HG03432 (cell line): ENCODE measurements at regions not wholly inside any gene's neighbourhood (a gene's known extent, or its start where the extent isn't known, plus 50 kb on each side); places are given as distances from the start of the nearest gene placed in this dataset.

Source experiments
- ATAC-seq: cut with Tn5 transposase; IDR thresholded peaks from one replicate; pipeline ENCODE4 v1.9.1; 2021; ENCODE audit warnings: mild to moderate bottlenecking, moderate library complexity; ENCODE audit not compliant: unreplicated experiment

DNA sequence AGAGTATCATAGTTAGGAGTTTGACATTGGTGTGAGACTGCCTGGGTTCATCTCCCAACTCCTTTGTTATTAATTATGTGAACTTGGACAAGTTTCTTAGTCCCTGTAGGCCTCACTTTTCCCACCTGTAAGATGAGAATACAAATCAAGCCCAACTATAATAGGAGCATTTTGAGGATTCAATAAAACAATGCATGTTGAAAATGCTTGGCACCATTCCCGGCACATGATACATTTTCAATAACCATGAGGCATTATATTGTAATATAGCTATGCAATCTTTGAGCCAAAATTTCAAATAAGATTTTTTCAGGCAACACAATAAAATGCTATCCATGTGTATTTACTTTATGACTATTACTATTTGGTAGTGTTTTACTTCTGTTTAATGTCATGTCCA is 229.0 kb upstream of the SP4 start:
- ATAC-seq: no peak

DNA sequence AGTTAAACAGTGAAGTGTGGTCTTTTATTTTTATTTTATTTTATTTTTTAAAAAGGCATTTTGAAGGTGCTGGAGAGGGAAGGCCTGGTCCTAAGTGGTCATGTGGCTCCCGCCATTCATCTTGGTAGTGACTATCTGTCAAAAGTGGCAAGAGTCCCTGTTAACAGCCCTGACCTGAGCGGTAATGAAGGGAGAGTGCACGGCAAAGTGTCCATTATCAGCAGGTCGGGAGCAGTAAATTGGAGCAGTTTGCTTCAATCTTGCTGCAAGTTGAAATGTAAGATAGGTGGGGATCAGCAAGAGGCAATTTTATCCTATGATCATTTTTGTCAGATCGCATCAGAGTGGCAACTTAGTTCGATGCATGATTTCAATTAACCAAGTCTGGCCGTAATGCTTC is 227.4 kb upstream of the SP4 start:
- no peak for ATAC-seq

DNA sequence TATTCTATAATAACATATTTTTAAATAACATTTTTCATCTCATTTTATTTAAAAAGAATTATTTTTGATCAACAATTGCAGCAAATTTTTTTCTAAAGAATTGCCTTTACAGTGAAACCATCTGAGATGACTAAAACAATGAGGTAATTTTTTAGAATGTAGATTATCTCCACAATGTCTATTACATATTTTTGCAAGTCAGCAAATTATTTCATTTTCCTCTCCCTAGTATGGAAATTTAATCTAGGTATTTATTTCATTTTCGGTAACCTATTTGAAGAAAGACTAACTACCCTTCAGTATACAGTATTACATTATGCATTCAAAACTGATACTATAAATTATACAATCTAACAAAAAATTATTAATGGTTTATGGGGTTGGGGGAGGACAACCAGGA is 213.2 kb upstream of the SP4 start:
- ATAC-seq: no peak

GRCh38 chr7:21215307-21215706 is 212.6 kb upstream of the SP4 start:
- no peak for ATAC-seq

- ATAC-seq: no peak
These were observed 210.5 kb upstream of the SP4 start for GRCh38 chr7:21217365-21217764.

DNA sequence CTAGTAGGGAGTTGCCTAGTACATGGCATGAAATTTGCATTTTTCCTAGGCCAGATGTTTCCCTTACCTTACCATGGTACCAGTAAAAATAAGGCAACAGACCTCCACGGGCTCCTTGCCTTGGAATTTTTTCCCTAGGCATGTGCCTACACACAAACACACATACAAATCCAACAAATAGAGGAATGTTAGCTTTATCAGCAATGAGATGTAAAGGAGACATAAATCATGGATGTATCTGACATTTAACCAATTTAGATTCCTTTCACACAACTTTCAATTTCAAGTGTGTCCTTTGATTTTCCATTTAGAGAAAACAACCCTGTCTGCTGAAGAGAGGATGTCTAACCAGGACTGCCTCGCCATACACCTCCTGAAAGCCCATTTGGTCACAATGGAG is 209.7 kb upstream of the SP4 start:
- no peak for ATAC-seq

DNA sequence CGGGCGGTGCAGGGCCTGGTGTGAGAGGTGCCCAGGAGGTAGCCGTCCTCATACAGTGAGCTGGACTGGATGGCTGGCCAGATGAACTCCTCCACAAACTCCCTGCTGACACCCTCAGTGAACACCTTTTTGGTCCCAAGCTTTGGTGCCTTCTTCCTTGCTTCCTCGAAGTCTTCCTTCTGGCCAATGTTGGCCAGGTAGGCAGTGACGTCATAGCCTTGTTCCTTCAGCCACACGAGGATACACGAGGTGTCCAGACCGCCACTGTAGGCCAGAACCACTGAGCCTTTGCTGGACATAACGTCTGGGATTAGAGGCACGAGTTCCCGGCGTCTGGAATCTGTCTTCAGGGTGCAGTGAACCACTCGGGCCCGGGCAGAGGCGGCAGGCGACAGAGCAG is 206.8 kb upstream of the SP4 start:
- no peak for ATAC-seq

DNA sequence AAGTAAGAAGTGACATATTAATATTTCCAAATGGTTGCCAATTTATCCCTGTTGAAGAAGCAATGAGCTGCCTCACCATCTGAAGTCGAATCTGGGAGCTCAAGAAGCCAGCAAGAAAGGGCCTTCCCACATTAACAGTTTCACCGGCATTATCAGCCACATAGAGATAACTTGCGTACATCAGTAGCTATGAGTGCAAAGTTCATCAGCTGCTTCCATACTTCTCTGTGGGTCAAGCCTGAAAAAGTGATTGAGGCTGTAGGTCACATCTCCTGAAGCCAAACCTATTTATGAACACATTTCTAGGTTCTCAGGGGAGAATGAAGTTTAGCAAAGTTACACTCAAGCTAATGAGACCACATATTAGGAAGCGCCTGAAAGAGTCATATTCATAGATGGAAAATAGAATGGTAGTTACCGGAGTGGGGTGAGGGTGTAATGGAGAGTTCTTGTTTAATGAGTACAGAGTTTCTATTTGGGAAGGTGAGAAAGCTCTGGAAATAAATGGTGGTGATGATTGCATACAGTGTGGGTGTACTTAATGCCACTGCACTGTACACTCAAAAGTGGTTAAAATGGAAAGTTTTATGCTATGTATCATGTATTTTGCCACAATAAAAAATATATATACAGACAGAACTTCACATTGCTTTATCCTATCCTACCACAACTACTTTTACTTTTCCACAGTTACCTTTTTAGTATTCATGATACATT is 189.3 kb upstream of the SP4 start:
- no peak for ATAC-seq

DNA sequence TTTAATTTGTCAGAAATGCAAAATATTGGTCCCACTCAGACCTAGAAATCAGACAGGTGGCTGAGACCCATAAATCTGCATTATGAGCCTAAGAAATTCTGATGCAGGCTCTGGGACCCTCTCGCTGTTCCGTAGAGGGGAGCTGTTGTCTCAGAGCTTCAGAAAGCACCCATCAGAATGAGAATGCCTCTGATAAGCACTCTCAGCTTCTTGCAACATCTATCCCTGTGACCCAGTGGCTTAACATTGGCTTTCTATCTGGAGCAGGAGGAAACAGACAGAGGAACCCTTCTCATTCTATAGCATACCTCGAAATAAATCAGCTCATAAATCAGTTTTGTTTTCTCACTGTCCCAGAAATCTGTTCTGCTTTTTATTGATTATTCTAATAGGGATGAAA is 184.6 kb upstream of the SP4 start:
- ATAC-seq: no peak

DNA sequence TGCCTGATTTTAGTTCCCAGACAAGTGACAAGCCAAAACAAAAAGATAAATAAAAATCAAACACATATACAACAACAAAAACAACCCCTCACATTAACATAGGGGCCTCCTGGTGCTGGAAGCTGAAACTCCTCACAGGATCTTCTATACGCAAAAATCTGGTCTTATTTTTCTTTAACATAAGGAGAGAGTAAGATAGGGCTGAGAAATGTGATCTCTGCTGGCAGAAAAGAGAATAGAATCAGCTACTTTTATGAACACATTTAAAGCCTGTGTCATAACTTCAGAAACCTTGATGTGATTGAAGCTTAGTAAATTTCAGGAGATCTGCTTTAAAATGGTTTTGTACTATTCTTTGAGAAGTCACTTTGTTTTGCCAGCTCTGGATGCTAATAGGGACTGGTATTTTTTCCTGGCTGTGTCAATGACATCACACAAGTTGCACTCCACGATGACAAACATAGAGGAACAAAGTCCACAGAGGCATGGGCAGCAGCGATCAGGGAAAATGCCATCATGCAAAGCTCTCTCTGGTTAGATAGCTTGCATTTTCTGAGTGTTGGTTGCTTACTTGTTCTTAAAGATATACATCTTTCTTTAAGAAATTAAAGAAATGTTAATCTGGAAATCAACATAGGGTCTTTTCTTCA is 176.6 kb upstream of the SP4 start:
- no peak for ATAC-seq

DNA sequence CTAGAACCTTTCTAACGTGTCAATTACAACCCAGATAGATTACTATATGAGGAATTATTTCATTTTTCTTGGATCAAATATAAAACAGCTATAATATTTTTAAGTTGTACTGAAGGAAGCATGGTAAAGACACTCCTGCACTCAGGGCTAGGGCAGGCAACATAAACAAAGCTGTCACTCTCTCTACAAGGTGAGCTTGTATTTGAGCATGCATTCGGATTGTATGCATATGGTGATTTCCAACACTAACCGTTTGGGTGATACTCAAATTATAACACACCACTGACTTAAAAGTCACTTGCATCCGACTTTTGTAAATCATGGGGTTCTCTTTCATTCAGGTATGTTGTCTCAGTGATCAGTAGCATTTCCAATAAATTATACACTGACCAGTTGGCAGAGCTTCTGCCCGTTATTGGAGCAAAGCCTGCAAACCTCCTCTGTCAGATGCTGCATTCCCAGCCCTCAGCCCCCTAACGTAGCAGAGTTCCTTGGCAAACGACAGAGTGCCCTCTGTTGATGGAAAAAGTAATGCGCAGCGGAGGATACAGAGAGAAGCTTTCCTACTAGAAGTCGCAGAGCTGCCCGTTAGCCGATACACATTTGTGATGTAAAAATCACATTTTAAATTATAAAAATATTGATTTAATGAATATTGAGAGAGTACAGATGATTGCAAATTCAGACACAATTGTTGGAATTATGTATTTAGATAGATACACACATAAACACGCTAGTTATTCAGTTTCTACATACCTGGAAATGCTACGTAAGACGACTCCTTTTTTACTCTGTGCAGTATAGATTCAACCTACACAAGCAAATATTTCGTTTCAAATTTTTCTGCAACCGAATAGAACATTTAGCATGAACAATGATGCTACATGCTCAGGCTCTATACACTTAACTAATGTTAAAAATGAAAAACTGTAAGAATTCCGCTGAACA is 173.9 kb upstream of the SP4 start:
- ATAC-seq: peak; percentile 60

GRCh38 chr7:21256310-21256877 is 171.5 kb upstream of the SP4 start:
- ATAC-seq: no peak

DNA sequence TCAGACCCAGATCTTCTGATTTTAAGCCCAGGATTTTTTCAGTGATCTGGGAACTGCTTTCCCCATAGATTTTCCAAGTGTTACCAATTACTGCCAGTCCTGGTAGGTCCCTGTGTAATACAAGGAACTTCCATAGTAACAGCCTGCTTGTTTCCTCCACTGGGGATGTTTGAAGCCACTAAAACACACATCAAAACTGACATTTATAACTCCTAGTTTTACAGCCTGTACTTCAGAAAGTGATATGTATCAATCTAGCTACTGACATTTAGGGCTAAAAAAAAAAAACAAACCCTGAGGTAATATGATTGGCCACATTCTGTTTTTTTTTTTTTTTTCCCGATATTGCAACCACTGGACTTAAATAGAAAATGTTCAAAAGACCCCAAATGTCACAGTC is 166.9 kb upstream of the SP4 start:
- ATAC-seq: no peak

DNA sequence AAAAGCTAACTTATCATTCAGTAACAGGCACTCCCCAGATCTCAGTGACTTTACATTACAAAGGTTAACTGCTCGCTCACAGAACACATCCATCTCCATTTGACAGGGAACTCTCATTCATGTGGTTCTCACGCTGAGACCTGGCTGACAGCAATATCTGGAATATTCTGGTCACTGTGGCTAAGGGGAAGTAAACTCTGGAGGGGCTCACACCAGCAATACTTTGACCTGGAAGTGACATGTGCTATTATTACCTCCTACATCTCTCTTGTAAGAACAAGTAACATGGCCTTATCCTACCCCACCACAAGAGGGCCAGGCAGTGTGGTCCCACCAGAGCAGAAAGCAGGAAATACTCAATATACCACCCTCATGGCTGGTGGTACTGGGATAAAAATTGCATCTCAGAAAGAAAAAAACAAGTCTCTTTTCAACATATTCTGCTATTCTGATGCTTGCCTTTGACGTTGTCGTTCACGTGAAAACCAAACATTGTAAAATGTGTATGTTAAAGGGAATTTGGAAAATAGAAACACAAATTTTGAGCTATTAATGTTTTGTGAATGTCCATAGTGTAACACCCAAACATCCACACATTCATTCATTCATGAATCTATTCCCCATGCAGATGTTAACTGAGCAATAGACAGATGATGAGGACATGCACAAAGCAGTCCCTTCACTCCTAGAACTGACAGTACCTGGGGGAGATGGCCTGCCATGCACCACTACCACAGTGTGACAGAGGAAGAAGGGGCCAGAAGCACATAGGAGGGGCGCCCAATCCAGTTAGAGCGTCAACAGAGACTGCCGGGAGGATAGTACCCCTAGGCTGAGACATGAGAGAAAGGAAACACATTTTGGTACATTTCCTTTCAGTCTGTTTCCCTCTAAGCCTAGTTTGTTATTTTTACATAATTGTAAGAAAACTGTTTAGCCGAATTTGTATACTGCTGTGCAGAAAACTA is 166.0 kb upstream of the SP4 start:
- ATAC-seq: peak; percentile 89

DNA sequence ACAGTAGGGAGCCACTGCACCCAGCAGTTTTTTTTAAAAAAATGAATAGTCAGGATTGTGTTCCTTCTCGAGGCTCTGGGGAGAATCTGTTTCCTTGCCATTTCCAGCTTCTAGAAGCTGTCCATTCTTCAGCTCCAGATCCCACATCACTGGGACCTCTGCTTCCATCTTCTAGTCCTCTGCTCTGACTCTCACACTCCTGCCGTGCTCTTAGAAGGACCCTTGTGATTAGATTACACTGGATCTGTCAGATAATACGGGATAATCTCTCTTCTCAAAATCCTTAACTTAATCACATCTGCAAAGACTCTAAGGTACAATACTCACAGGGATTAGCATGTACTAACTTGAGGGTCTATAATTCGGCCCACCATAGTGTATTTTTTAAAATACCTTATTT is 158.9 kb upstream of the SP4 start:
- no peak for ATAC-seq

GRCh38 chr7:21276471-21277035 is 151.3 kb upstream of the SP4 start:
- no peak for ATAC-seq

- ATAC-seq: no peak
These were observed 148.9 kb upstream of the SP4 start for GRCh38 chr7:21278944-21279343.

- ATAC-seq: no peak
These were observed 146.7 kb upstream of the SP4 start for GRCh38 chr7:21281193-21281592.

DNA sequence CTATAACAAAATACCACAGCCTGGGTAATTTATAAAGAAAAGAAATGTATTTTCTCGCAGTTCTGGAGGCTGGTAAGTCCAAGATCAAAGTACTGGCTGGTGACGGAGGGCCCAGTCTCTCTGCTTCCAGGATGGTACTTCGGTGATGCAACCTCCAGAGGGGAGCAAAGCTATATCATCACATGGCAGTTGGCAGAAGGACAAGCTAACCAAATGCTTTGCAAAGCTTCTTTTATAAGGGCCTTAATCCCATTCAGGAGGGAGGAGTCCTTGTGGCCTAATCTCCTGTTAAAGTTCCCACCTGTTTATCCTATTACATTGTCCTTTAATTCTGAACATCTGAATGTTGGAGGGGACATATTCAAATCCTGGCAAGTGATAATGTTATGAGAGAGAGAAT is 134.1 kb upstream of the SP4 start:
- ATAC-seq: no peak

- no peak for ATAC-seq
These were observed 128.1 kb upstream of the SP4 start for GRCh38 chr7:21299766-21300165.
